ENCODE measurements at regions not wholly inside any gene's neighbourhood (a gene's known extent, or its start where the extent isn't known, plus 50 kb on each side); places are given as distances from the start of the nearest gene placed in this dataset.

DNA sequence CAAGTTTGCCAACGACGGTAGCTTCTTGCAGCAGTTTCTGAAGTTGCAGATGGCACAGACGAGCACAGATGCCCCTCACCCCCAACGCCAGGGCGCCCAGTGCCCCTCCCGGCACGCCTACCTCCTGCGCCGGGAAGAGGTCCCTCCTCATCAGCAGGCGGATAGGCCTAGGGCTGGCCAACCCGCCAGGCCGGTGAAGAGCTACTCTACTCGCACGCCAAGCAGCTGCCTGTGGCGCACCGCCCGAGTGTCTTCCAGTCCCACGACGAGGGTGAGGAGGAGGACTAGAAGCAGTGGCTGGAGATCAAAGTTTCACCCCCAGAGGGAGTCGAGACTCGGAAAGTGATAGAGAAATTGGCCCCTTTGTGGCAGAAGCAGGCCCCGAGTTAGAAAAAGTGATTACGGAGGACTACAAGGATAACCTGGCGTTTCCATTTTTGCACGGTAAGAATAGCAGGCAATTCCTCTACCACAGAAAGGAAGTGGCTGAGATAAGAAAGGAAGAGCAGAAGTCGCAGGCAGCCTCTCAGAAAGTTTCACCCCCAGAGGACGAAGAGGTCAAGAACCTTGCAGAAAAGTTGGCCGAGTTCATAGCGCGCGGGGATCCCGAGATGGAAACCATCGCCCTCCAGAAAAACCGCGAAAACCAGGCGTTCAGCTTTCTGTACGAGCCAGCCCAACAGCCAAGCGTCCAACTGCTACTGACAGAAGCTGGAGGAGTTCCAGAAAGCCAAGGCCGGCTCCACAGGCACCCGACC lies 170.4 kb downstream of the HINT1 start:
- TF ChIP-seq YY1 (IDR thresholded peaks at IDR 0.05; ENCODE audit: insufficient read depth, insufficient read length) = no peak
- no peak for TF ChIP-seq SUZ12 (IDR thresholded peaks at IDR 0.05; ENCODE audit: extremely low read depth, insufficient read depth, insufficient read length)

All from NT2/D1 (cell line).